ENCODE measurements at regions not wholly inside any gene's neighbourhood (a gene's known extent, or its start where the extent isn't known, plus 50 kb on each side); places are given as distances from the start of the nearest gene placed in this dataset.

GRCh38 chr9:85136987-85137386 is 467.5 kb downstream of the NTRK2 start:
- TF ChIP-seq CTCF (conservative IDR thresholded peaks at IDR 0.05) = no peak
- TF ChIP-seq ZFX (IDR thresholded peaks at IDR 0.05) = no peak
